Caco-2 (cell line): ENCODE measurements at regions not wholly inside any gene's neighbourhood (a gene's known extent, or its start where the extent isn't known, plus 50 kb on each side); places are given as distances from the start of the nearest gene placed in this dataset.

Experiments
- BruUV-seq: library from RNA; stranded (reverse); fragments of 400-500 nt; replicated peaks from 2 replicates; lab custom pipeline; 2021; lab: Mats Ljungman, UMichigan
- CTCF ChIA-PET: fragments of 300-600 bp; sonication (Branson Sonifier 250); formaldehyde crosslinking; loops from one replicate; lab custom pipeline; 2022; ENCODE audit warnings: antibody characterized with exemption; lab: Charles Lee
- POLR2A ChIA-PET: fragments of 300-600 bp; sonication (Branson Sonifier 250); formaldehyde crosslinking; loops from one replicate; lab custom pipeline; 2022; ENCODE audit warnings: antibody characterized with exemption; lab: Charles Lee
- DNase-seq, 2 experiments: peaks; one replicate each; pipeline versions ENCODE4 v3.0.0 to v3.0.0-alpha.2; 2020 to 2022
- H3K27me3 ChIP-seq: replicated peaks from 2 replicates; pipeline ENCODE4 v1.6.0; 2011; ENCODE audit warnings: low read length; ENCODE audit not compliant: control insufficient read depth, insufficient read depth
- H3K36me3 ChIP-seq: 2 replicates; pipeline ENCODE4 v1.5.1; 2011; ENCODE audit warnings: low read length; ENCODE audit not compliant: control insufficient read depth, insufficient read depth
- H3K4me1 ChIP-seq: fragments of 250-450 bp; sonication (Bioruptor Pico); 2 replicates; pipeline ENCODE4 v1.5.1; 2020; ENCODE audit warnings: mild to moderate bottlenecking
- H3K4me3 ChIP-seq: 2 replicates; pipeline ENCODE4 v1.5.1; 2011; ENCODE audit warnings: low read depth, mild to moderate bottlenecking, control low read depth, low read length
- H3K9me3 ChIP-seq: fragments of 250-450 bp; sonication (Bioruptor Pico); 2 replicates; pipeline ENCODE4 v1.5.1; 2020; ENCODE audit warnings: mild to moderate bottlenecking, moderate library complexity
- H3K27ac Mint-ChIP-seq: one replicate; pipeline ENCODE4 v1.8.0; 2022; ENCODE audit warnings: mixed read lengths; ENCODE audit not compliant: unreplicated experiment
- H3K27me3 Mint-ChIP-seq: one replicate; pipeline ENCODE4 v1.8.0; 2022; ENCODE audit warnings: mixed read lengths; ENCODE audit not compliant: insufficient read depth, unreplicated experiment
- H3K36me3 Mint-ChIP-seq: one replicate; pipeline ENCODE4 v1.8.0; 2022; ENCODE audit warnings: mild to moderate bottlenecking, mixed read lengths; ENCODE audit not compliant: insufficient read depth, unreplicated experiment
- H3K4me1 Mint-ChIP-seq: one replicate; pipeline ENCODE4 v1.8.0; 2022; ENCODE audit warnings: low read depth, mixed read lengths; ENCODE audit not compliant: unreplicated experiment
- H3K4me3 Mint-ChIP-seq: one replicate; pipeline ENCODE4 v1.8.0; 2022; ENCODE audit warnings: mild to moderate bottlenecking, moderate library complexity, mixed read lengths; ENCODE audit not compliant: unreplicated experiment
- H3K9me3 Mint-ChIP-seq: one replicate; pipeline ENCODE4 v1.8.0; 2022; ENCODE audit warnings: mixed read lengths; ENCODE audit not compliant: unreplicated experiment
- CTCF ChIP-seq, 2 experiments: fragments of 200-600 bp in 1 of 2; IDR thresholded peaks; 1 replicate in 1 of 2; 2 replicates in 1 of 2; pipeline versions ENCODE4 v1.5.1 to v1.8.0; 2011 to 2022; ENCODE audit warnings: antibody characterized with exemption in 1 of 2, control low read depth in 1 of 2, inconsistent platforms in 1 of 2, low read depth in 1 of 2, low read length in 1 of 2, mild to moderate bottlenecking in 1 of 2, moderate library complexity in 1 of 2; ENCODE audit not compliant: insufficient read depth in 1 of 2, severe bottlenecking in 1 of 2, unreplicated experiment in 1 of 2
- intact Hi-C: fragments of 100-400 bp; cut with micrococcal nuclease; formaldehyde crosslinking; loops from one replicate; pipeline ENCODE4 v1.10.0; 2022; ENCODE audit not compliant: unreplicated experiment

- intact Hi-C loops, result no loop called here
- no TSS peak for BruUV-seq
- Histone ChIP-seq H3K4me3 (no peak overlapping the region), H3K27me3 (no peaks in the 10 kb centered on the region; the same call in 1 of the 2 replicates), H3K9me3 (no peaks in the 10 kb centered on the region), H3K36me3 (no peaks in the 10 kb centered on the region), H3K4me1 (no peaks in the 10 kb centered on the region)
- CTCF ChIA-PET, result no interaction called here
- DNase-seq, result no peak
- Mint-ChIP-seq H3K27ac (no peak overlapping the region), H3K36me3 (no peaks in the 10 kb centered on the region), H3K4me1 (no peaks in the 10 kb centered on the region), H3K27me3 (peaks cover 35% of the 10 kb centered on the region), H3K9me3 (no peaks in the 10 kb centered on the region), H3K4me3 (no peak overlapping the region)
- POLR2A ChIA-PET, result no interaction called here
- no peak for TF ChIP-seq CTCF (IDR thresholded peaks at IDR 0.05; ENCODE audit: insufficient read depth in 1 of 2, low read depth in 1 of 2, low read length in 1 of 2, severe bottlenecking in 1 of 2, unreplicated experiment in 1 of 2)
Observed at GRCh38 chr5:174177531-174177930, 132.0 kb downstream of the NSG2 start.

- no peak for TF ChIP-seq CTCF (IDR thresholded peaks at IDR 0.05; ENCODE audit: insufficient read depth in 1 of 2, low read depth in 1 of 2, low read length in 1 of 2, severe bottlenecking in 1 of 2, unreplicated experiment in 1 of 2)
- Histone ChIP-seq H3K36me3 (no peaks in the 10 kb centered on the region), H3K4me1 (no peaks in the 10 kb centered on the region), H3K4me3 (no peak overlapping the region), H3K27me3 (no peaks in the 10 kb centered on the region; the same call in 1 of the 2 replicates), H3K9me3 (no peaks in the 10 kb centered on the region)
- intact Hi-C loops, result no loop called here
- Mint-ChIP-seq H3K27ac (no peak overlapping the region), H3K9me3 (no peaks in the 10 kb centered on the region), H3K4me1 (no peaks in the 10 kb centered on the region), H3K4me3 (no peak overlapping the region), H3K27me3 (peaks cover 32% of the 10 kb centered on the region), H3K36me3 (no peaks in the 10 kb centered on the region)
- ChIA-PET CTCF (no interaction called here), POLR2A (no interaction called here)
- no peak for DNase-seq
- BruUV-seq, result no TSS peak
Observed at GRCh38 chr5:174177976-174178605, 132.6 kb downstream of the NSG2 start.

GRCh38 chr5:174180639-174181038 lies 135.1 kb downstream of the NSG2 start:
- H3K4me1 ChIP-seq, result no peaks in the 10 kb centered on the region
- H3K9me3 ChIP-seq, result no peaks in the 10 kb centered on the region
- Mint-ChIP-seq H3K27me3 (peaks cover 34% of the 10 kb centered on the region), H3K9me3 (no peaks in the 10 kb centered on the region), H3K4me1 (no peaks in the 10 kb centered on the region), H3K27ac (no peak overlapping the region), H3K4me3 (no peak overlapping the region), H3K36me3 (no peaks in the 10 kb centered on the region)
- no peaks in the 10 kb centered on the region; the same call in 1 of the 2 replicates for H3K27me3 ChIP-seq
- POLR2A ChIA-PET, result no interaction called here
- TF ChIP-seq CTCF (IDR thresholded peaks at IDR 0.05; ENCODE audit: insufficient read depth in 1 of 2, low read depth in 1 of 2, low read length in 1 of 2, severe bottlenecking in 1 of 2, unreplicated experiment in 1 of 2), result no peak
- no TSS peak for BruUV-seq
- no peaks in the 10 kb centered on the region for H3K36me3 ChIP-seq
- DNase-seq, result no peak
- CTCF ChIA-PET, result no interaction called here
- H3K4me3 ChIP-seq, result no peak overlapping the region
- intact Hi-C loops, result no loop called here
